NCI-H1092 (cell line): ENCODE measurements at regions not wholly inside any gene's neighbourhood (a gene's known extent, or its start where the extent isn't known, plus 50 kb on each side); places are given as distances from the start of the nearest gene placed in this dataset.

ENCODE experiments used
- DNase-seq: peaks from one replicate; lab custom pipeline; 2025; lab: John Stamatoyannopoulos, UW

DNA sequence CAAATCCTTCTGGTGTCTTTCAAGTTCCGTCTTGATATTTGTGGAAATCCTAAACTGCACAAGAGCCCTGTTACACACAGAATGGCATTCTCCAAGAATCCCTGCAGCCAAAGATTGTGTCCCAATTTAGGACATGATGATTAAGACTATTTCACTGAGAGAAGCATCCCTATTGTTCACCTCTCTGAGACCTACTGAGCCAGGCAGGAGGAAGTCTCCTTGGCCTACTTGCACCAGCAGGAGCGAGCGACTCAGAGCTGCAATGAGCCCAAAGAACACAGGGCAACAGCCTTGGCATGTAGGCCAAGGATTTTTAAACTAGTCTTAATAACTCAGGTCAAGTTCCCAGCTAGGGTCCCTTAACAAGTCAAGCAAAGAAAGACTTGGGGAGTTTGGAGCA, 79.4 kb upstream of the RUNX1 start:
- DNase-seq: no peak

DNA sequence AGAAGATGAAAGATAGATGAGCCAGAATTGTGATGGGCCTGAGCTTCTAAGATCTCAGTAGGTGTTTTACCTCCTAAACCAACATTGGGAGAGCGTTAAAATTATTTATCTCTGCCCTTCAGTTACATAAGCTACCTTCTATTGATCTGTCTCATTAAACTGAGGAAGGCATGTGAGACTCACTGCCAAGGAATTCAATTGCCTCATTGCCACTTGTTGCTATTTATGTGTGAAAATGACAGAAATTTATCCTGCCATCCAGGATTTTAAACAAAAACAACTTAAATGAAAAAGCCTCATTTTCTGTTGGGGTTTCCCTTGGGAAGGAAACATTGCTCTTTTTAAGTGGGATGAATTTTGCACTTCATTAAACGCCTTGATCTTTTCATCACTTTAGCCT, 78.7 kb upstream of the RUNX1 start:
- DNase-seq: no peak

DNA sequence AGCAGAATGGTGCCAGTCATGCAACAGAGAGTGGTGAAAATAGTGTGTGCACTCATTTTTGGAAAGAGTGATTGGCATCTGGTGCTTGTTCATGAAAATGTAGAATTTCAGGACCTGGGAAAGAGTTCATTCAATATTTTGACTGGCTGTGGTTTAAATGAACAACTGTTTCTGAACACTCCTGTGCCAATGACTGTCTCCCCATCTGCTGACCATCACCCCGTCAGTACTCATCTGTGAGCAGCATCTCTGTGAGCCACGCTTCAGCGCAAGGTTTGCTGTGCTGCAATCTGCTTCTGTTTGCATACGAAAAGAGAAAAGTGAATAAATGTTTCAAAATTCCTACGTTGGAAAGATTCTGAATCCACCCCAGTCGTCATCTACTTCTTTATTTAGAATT, 77.9 kb upstream of the RUNX1 start:
- no peak for DNase-seq

DNA sequence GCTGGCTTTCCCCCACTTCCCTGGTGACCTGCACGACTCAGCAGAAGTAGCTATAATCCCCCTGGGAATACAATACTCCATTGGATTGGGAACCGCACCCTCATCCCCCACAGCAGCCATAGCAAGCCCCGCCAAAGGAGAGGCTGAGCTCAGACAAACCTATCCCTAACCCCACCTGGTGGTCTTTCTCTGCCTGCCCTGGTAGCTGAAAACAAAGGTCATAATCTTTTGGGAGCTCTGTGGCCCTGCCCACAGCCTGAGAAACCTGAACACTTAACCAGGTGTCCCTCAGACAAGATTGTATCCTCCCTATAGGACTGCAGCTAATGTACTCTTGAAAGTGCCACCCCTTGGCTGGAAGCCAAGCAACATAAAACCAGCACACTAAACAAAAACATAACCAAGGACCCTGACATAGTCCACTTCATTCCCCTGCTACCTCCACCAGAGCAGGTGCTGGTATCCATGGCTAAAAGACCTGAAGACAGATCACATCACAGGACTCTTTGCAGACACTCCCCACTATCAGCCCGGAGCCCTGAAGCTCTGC, 71.6 kb upstream of the RUNX1 start:
- no peak for DNase-seq

DNA sequence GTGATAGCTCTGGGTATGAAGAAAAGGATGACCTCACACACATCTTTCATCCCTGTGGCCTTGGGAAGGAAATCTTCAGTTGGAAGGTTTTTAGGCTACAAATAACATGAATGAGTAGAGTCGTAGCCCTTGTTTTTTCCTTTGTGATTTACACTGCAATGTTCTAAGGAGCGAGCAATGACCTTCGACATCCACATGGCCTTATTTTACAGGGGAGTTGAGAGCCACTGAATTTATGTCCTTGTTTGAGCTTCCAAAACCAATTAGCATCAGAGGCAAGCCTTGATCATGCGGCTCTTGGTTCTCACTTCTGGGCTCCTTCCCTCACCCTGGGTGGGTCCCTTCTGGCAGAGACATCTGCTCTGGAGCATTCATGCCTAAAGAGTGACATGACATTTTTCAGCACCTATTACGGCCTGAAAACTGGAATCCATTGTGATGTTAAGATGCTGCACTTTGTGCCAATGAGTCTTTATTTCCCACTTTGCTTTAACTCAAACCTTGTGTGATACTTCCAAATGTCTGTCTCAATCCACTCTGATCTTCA, 70.5 kb upstream of the RUNX1 start:
- DNase-seq: no peak

DNA sequence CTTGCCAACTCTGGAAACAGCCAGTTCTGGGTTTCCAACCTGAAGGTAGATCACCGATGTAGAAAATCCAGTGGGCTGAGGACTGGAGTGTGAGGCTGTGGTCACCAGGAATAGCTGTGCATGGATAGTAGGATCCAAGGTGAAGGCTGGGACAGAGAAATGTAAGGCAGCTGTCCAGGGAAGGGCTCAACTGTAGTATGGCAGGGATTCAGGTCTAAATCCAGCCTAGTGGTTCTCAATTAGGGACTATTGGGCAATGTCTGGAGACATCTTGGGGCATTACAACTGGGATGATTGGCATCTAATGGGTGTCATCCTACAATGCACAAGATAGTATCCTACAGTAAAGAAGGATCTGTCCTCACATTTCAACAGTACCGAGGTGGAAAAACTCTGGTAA, 67.7 kb upstream of the RUNX1 start:
- DNase-seq: no peak

DNA sequence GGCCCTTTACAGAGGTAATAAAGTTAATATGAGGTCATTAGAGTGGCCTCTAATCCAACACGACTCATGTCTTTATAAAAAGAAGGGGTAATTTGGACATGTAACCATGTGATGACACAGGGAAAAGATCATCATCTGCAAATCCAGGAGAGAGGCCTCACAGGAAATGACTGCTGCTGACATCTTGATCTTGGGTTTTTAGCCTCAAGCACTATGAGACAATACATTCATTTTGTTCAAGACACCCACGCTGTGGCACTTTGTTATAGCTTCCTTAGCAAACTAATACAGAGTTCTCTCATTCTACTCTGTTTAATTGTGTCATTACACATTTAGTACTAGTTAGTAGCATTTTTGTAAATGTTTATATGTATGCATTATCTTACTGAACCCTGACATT, 64.0 kb upstream of the RUNX1 start:
- DNase-seq: no peak

DNA sequence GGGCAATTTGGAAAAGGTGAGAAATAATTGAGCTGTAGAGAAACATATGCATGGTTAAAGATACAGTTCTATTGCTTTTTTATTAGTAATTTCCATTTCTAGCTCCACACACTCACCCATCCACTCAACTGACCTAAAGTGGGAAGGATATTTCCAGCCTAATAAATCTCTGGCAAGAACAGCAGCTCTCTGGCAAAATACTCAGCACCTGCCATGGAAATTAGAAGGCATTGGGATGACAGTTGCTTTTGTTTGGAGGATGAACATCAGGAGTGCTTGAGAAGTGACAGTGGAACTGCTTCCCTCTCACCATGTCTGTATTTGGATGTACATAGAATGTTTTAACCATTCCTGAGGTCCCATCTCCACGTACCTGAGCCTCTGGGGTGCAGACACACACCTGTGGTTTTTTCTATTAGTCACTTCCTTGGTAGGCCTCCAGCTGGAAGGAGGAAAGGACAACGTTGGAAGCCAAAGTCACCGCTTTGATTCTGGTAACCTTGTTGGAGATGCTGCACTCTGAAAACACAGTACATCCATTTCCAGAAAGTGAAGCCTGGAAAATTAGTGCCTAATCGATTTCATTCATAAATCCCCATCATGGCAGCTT, 62.3 kb upstream of the RUNX1 start:
- DNase-seq: no peak

DNA sequence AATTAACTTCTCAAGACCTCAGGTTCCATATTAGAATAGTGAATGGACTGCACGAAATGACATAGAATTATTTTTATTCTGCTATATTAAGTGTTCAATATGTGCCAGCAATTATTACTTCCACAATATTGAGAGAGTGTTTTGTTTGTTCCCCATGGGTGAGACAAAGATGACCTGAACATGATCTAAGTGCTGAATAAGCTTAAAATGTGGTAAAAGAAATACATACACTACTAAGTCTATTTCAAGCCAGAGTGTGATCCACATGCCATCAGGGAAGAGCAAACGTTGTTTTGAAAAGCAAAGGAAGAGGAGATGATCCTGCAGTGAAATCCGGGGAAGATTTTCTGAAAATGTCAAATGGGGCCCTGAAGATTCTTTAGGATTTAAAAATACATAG, 59.8 kb upstream of the RUNX1 start:
- DNase-seq: no peak

DNA sequence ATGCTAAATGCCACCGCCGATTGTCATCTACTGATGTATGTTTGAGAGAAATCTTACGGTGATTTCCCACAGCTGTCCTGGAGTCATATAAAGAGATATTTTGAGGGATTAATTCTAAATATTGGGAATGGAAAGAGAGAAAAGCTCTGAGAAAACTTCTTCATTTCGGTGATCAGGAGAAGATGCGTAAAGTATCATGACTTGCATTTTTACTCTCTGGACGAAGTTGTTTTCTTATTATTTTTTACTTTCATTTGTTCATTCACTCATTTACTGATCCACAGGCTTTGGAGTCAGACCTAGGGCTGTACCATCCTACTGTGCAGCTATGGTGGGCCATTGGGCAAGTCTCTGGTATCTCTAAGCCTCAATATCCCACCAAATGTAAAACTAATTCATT, 58.4 kb upstream of the RUNX1 start:
- DNase-seq: no peak

DNA sequence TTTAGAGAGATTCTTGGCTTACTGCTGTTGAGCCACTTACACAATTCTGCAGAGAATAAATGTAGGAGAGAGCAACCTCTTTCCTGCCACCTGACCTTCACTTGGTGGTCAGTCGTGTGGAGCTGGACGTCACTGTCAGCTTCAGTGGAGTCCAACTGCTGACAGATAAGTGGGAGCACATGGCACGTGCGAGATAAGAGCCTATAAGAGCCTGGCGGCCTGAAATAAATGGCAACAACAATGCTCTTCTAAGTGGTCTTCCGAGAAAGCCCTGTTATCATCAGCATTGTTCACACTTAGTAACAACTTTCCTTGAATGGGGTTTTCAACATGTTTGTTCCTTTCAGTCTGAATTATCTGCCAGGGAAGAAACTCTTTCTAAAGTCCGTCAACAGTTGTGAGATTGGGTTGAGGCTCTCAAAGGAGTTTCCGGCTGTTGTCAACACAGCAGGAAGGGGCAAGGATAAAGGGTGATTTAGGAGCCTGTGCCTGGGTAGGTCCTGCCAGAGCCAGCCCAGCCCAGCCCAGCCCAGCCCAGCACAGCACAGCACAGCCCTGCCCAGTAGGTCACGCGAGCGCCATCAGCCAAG, 57.2 kb upstream of the RUNX1 start:
- DNase-seq: no peak

DNA sequence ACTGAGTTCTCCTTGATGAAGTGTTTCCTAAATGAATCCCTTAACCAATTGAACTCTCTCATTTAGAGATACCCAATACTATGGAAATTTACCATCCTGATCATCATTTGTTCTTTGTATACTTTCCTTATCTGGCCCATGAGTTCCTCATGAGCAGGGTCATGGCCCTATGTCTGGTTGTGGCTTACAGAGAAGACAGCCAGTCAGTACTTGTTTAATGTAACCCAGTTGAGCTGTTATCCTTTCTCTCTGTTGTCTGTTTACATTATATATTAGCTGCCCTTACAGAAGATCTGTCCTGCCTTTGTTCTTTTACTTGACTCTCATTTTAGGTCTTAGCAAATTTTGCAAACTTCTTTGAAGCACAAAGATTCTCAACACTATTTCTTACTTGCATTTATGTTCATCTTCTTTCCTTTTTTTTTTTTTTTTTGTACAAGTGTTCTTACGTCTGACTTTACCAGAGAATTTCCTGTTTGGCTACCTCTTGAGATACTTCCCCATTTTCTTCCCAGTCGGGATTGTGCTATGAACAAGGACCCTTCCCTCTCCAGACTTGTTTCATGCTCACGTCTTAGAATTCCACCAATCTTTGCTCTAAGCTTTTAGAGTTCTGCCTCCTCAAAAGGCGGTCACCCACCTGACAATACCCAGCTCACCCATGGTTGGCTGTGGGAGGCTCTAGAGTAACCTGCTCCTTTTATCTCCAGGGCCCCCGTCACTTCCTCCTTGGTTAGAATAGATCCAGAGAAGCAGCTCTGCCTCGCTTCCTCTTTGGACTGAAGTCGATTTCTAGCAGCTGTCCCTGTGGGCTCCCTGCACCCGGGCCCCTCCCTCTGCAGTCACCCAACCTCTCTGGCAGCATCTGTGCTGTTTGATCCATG, 53.6 kb upstream of the RUNX1 start:
- DNase-seq: no peak

DNA sequence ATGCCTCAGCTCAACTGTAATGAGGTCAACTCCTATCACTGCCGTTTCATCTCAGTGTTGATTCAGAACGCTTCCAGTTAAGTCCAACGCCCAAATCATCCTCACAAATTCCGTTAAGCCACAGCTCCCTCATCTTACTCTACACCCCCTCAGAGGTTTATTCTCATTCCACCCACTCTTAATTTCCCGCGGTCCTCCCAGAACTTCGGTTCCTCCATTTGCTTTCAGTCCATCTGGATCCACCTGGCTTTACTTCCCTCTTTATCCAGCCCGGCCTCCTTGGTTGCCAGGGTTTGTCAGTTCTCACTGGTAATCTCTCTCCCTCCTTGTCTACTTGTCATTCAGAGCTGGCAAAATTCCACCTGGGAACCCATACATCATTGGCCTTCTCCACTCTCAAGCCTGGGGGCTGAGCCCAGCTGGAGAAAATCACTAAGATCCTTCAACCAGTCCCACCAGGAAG, 51.3 kb upstream of the RUNX1 start:
- no peak for DNase-seq

DNA sequence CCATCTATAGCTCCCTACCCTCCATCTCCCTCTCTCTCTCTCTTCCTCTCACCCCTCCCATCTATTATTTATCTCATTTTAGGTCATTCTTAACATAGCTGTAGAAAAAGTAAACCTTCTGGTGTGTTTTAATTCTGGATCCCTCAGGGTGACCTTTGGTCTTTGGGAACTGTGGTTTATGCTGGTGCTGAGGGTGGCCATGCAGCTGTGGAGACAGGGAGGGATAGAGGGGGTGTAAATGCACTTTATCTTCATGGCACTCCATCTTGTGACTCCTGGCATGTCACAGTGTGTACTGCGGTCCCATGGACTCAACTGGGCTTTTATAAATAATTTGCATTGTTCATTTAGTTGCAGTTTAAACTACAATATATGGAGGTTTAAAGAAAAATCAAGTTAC, 50.2 kb upstream of the RUNX1 start:
- no peak for DNase-seq
